OCI-LY1 (cell line): ENCODE measurements at regions not wholly inside any gene's neighbourhood (a gene's known extent, or its start where the extent isn't known, plus 50 kb on each side); places are given as distances from the start of the nearest gene placed in this dataset.

ENCODE experiments used
- H2AFZ ChIP-seq: fragments of 200-600 bp; sonication (generic), shearing (Covaris generic); 2 replicates; pipeline ENCODE4 v1.6.0; 2014; ENCODE audit warnings: antibody characterized with exemption, mild to moderate bottlenecking, low read length
- H3F3A ChIP-seq: fragments of 200-600 bp; sonication (generic), shearing (Covaris generic); 2 replicates; pipeline ENCODE4 v1.6.0; 2014; ENCODE audit warnings: mild to moderate bottlenecking, antibody characterized with exemption, low read length, moderate library complexity; ENCODE audit not compliant: insufficient read depth
- H3K27ac ChIP-seq: fragments of 200-600 bp; sonication (generic); 2 replicates; pipeline ENCODE4 v1.5.1; 2014; ENCODE audit warnings: low read length, mixed run types, mild to moderate bottlenecking, low read depth; ENCODE audit not compliant: poor library complexity, severe bottlenecking
- H3K27me3 ChIP-seq: fragments of 200-600 bp; sonication (generic); 2 replicates; pipeline ENCODE4 v1.6.0; 2014; ENCODE audit warnings: antibody characterized with exemption, mild to moderate bottlenecking, low read length, moderate library complexity; ENCODE audit not compliant: insufficient read depth
- H3K36me3 ChIP-seq: fragments of 200-600 bp; sonication (generic); 2 replicates; pipeline ENCODE4 v1.6.1; 2014; ENCODE audit warnings: mild to moderate bottlenecking, antibody characterized with exemption, low read length, moderate library complexity, mixed read lengths; ENCODE audit not compliant: insufficient read depth
- H3K4me1 ChIP-seq: fragments of 200-600 bp; sonication (generic); 2 replicates; pipeline ENCODE4 v1.5.1; 2014; ENCODE audit warnings: mild to moderate bottlenecking, low read length, moderate library complexity; ENCODE audit not compliant: insufficient read depth, severe bottlenecking
- H3K4me2 ChIP-seq: fragments of 200-600 bp; sonication (generic), shearing (Covaris generic); 2 replicates; pipeline ENCODE4 v1.6.1; 2014; ENCODE audit warnings: low read length
- H3K4me3 ChIP-seq: fragments of 200-600 bp; sonication (generic); 2 replicates; pipeline ENCODE4 v1.5.1; 2014; ENCODE audit warnings: low read length, low read depth, mild to moderate bottlenecking, mixed read lengths; ENCODE audit not compliant: poor library complexity, severe bottlenecking
- H3K79me2 ChIP-seq: fragments of 200-600 bp; shearing (Covaris generic); 2 replicates; pipeline ENCODE4 v1.6.1; 2016; ENCODE audit warnings: mixed run types, low read length, mixed read lengths; ENCODE audit not compliant: insufficient read depth
- H3K9ac ChIP-seq: fragments of 200-600 bp; sonication (generic), shearing (Covaris generic); 2 replicates; pipeline ENCODE4 v1.6.1; 2014; ENCODE audit warnings: mild to moderate bottlenecking, low read length, mixed read lengths
- H3K9me2 ChIP-seq: fragments of 200-600 bp; sonication (generic), shearing (Covaris generic); 2 replicates; pipeline ENCODE4 v1.6.1; 2014; ENCODE audit warnings: low read depth, mild to moderate bottlenecking, low read length, mixed read lengths
- H3K9me3 ChIP-seq: fragments of 200-600 bp; shearing (Covaris generic); 2 replicates; pipeline ENCODE4 v1.6.1; 2014; ENCODE audit warnings: low read length, mixed read lengths
- H4K20me1 ChIP-seq: fragments of 200-600 bp; sonication (generic), shearing (Covaris generic); 2 replicates; pipeline ENCODE4 v1.6.0; 2016; ENCODE audit warnings: mild to moderate bottlenecking, low read length; ENCODE audit not compliant: insufficient read depth
- CTCF ChIP-seq: fragments of 200-600 bp; sonication (generic), shearing (Covaris generic); IDR thresholded peaks from 2 replicates; pipeline ENCODE4 v1.5.1; 2017; ENCODE audit warnings: mild to moderate bottlenecking, antibody characterized with exemption, low read length, moderate library complexity, mixed read lengths
- EZH2 ChIP-seq: fragments of 200-600 bp; sonication (generic), shearing (Covaris generic); IDR thresholded peaks from 2 replicates; pipeline ENCODE4 v1.8.0; 2017; ENCODE audit warnings: borderline replicate concordance, mixed run types, mild to moderate bottlenecking, antibody characterized with exemption, low read length, moderate library complexity, mixed read lengths

- Histone ChIP-seq H3K9me3 (no peaks in the 10 kb centered on the region), H3F3A (no peaks in the 10 kb centered on the region), H4K20me1 (no peaks in the 10 kb centered on the region), H3K27me3 (no peaks in the 10 kb centered on the region), H2AFZ (no peak overlapping the region), H3K9ac (no peak overlapping the region), H3K79me2 (no peaks in the 10 kb centered on the region), H3K9me2 (no peaks in the 10 kb centered on the region), H3K4me2 (no peak overlapping the region), H3K4me1 (no peaks in the 10 kb centered on the region), H3K27ac (no peak overlapping the region), H3K36me3 (no peaks in the 10 kb centered on the region), H3K4me3 (no peak overlapping the region)
- no peak for TF ChIP-seq EZH2
- TF ChIP-seq CTCF = peak; percentile 10; the same call in 1 of the 2 replicates
These were observed 225.0 kb upstream of the SALL1 start for GRCh38 chr16:51376080-51376479.

- Histone ChIP-seq H3K9me2 (no peaks in the 10 kb centered on the region), H3K4me3 (no peak overlapping the region), H3F3A (no peaks in the 10 kb centered on the region), H3K27me3 (no peaks in the 10 kb centered on the region), H3K9me3 (no peaks in the 10 kb centered on the region), H3K4me2 (no peak overlapping the region), H3K36me3 (no peaks in the 10 kb centered on the region), H3K4me1 (no peaks in the 10 kb centered on the region), H2AFZ (no peak overlapping the region), H4K20me1 (no peaks in the 10 kb centered on the region), H3K9ac (no peak overlapping the region), H3K79me2 (no peaks in the 10 kb centered on the region), H3K27ac (no peak overlapping the region)
- no peak for TF ChIP-seq CTCF
- no peak for TF ChIP-seq EZH2
These were observed 223.7 kb upstream of the SALL1 start for GRCh38 chr16:51374790-51375189.

GRCh38 chr16:51374346-51374745, 223.3 kb upstream of the SALL1 start:
- H3K27ac ChIP-seq = no peak overlapping the region

GRCh38 chr16:51365715-51366114, 214.6 kb upstream of the SALL1 start:
- TF ChIP-seq EZH2 (no peak), CTCF (no peak)
- no peak overlapping the region for H3K4me2 ChIP-seq
- H3F3A ChIP-seq = no peaks in the 10 kb centered on the region
- H3K4me3 ChIP-seq = no peak overlapping the region
- no peaks in the 10 kb centered on the region for H3K79me2 ChIP-seq
- H3K36me3 ChIP-seq = no peaks in the 10 kb centered on the region
- no peaks in the 10 kb centered on the region for H3K27me3 ChIP-seq
- no peaks in the 10 kb centered on the region for H3K9me2 ChIP-seq
- H3K27ac ChIP-seq = no peak overlapping the region
- no peaks in the 10 kb centered on the region for H3K4me1 ChIP-seq
- H3K9me3 ChIP-seq = no peaks in the 10 kb centered on the region
- no peaks in the 10 kb centered on the region for H4K20me1 ChIP-seq
- no peak overlapping the region for H3K9ac ChIP-seq
- H2AFZ ChIP-seq = no peak overlapping the region

More at GRCh38 chr16:51374346-51374745, 223.3 kb upstream of the SALL1 start:
- no peaks in the 10 kb centered on the region for H3K36me3 ChIP-seq
- H3K4me3 ChIP-seq = no peak overlapping the region
- no peaks in the 10 kb centered on the region for H3K4me1 ChIP-seq
- H3F3A ChIP-seq = no peaks in the 10 kb centered on the region
- H2AFZ ChIP-seq = no peak overlapping the region
- no peaks in the 10 kb centered on the region for H4K20me1 ChIP-seq
- TF ChIP-seq EZH2 = no peak
- no peak overlapping the region for H3K9ac ChIP-seq
- H3K27me3 ChIP-seq = no peaks in the 10 kb centered on the region
- H3K9me3 ChIP-seq = no peaks in the 10 kb centered on the region
- H3K79me2 ChIP-seq = no peaks in the 10 kb centered on the region
- H3K9me2 ChIP-seq = no peaks in the 10 kb centered on the region
- H3K4me2 ChIP-seq = no peak overlapping the region
